SU-DHL-6 (cell line): ENCODE measurements at regions not wholly inside any gene's neighbourhood (a gene's known extent, or its start where the extent isn't known, plus 50 kb on each side); places are given as distances from the start of the nearest gene placed in this dataset.

ENCODE experiments used
- H2AFZ ChIP-seq: fragments of 200-600 bp; sonication (generic); 2 replicates; pipeline ENCODE4 v1.6.1; 2014; ENCODE audit warnings: low read depth, mild to moderate bottlenecking, moderate library complexity, mixed read lengths, antibody characterized with exemption, low read length; ENCODE audit not compliant: severe bottlenecking
- H3F3A ChIP-seq: fragments of 200-600 bp; shearing (Covaris generic); 2 replicates; pipeline ENCODE4 v1.6.0; 2016; ENCODE audit warnings: antibody characterized with exemption, mild to moderate bottlenecking; ENCODE audit not compliant: insufficient read depth
- H3K27ac ChIP-seq: fragments of 200-600 bp; sonication (generic); 2 replicates; pipeline ENCODE4 v1.5.1; 2016; ENCODE audit warnings: low read depth, mild to moderate bottlenecking, low read length, moderate library complexity, mixed read lengths
- H3K27me3 ChIP-seq: fragments of 200-600 bp; sonication (generic), shearing (Covaris generic); 2 replicates; pipeline ENCODE4 v1.6.0; 2014; ENCODE audit warnings: mild to moderate bottlenecking, low read length
- H3K36me3 ChIP-seq: fragments of 200-600 bp; sonication (generic); 2 replicates; pipeline ENCODE4 v1.6.1; 2014; ENCODE audit warnings: mild to moderate bottlenecking, low read length, mixed read lengths
- H3K4me2 ChIP-seq: fragments of 300-600, 200-600 bp; shearing (Covaris generic), sonication (generic); 2 replicates; pipeline ENCODE4 v1.6.0; 2014; ENCODE audit warnings: low read length, low read depth, mild to moderate bottlenecking; ENCODE audit not compliant: poor library complexity, severe bottlenecking
- H3K4me3 ChIP-seq: fragments of 200-600 bp; sonication (generic); 2 replicates; pipeline ENCODE4 v1.5.1; 2014; ENCODE audit warnings: antibody characterized with exemption, low read length, mild to moderate bottlenecking, mixed read lengths; ENCODE audit not compliant: insufficient read depth, poor library complexity, severe bottlenecking
- H3K79me2 ChIP-seq: fragments of 200-600 bp; sonication (generic); 2 replicates; pipeline ENCODE4 v1.6.1; 2014; ENCODE audit warnings: mild to moderate bottlenecking, low read length, moderate library complexity; ENCODE audit not compliant: insufficient read depth
- H3K9ac ChIP-seq: fragments of 200-600 bp; sonication (generic); 2 replicates; pipeline ENCODE4 v1.7.0; 2014; ENCODE audit warnings: mild to moderate bottlenecking, low read length
- H3K9me2 ChIP-seq: fragments of 200-600 bp; sonication (generic); replicated peaks from 2 replicates; pipeline ENCODE4 v1.6.1; 2014; ENCODE audit warnings: low read length; ENCODE audit not compliant: insufficient read depth
- H3K9me3 ChIP-seq: fragments of 200-600 bp; sonication (generic); 2 replicates; pipeline ENCODE4 v1.6.1; 2014; ENCODE audit warnings: low read length, mixed read lengths; ENCODE audit not compliant: insufficient read depth
- H4K20me1 ChIP-seq: fragments of 200-600 bp; sonication (generic); 2 replicates; pipeline ENCODE4 v1.6.1; 2014; ENCODE audit warnings: low read depth, mild to moderate bottlenecking, antibody characterized with exemption, low read length, moderate library complexity, mixed read lengths
- EZH2phosphoT487 ChIP-seq: fragments of 200-600 bp; sonication (generic), shearing (Covaris generic); conservative IDR thresholded peaks from 2 replicates; pipeline ENCODE4 v1.6.1; 2018; ENCODE audit warnings: mild to moderate bottlenecking, antibody characterized with exemption, low read length, moderate library complexity, mixed read lengths
- TF ChIP-seq, protein P1 (sequence below): fragments of 200-600 bp; sonication (generic); IDR thresholded peaks from one replicate; pipeline ENCODE4 v1.5.1; 2017; ENCODE audit warnings: antibody characterized with exemption, mild to moderate bottlenecking, low read length, moderate library complexity; ENCODE audit not compliant: insufficient read depth, poor library complexity, severe bottlenecking

DNA sequence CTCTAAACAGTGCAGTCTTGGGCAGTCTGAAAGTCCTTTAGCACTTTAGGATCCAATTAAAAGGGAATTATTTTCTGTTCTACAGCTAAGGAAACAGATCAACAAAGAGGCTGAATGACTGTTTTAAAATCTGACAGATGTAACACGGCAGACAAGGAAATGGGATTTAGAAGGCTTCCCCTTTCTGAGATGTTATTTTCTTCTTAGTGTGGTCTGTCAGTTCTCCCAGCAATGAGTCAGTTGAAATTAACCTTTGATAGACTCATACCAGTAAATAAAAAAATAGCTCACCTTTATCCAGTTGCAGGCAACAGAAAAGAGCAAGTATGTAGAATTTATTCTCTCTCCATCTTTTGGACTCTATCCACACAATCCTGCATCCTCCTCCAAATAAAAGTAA lies 98.1 kb downstream of the NEDD1 start:
- H3K36me3 ChIP-seq: no peaks in the 10 kb centered on the region
- no peaks in the 10 kb centered on the region for H3K79me2 ChIP-seq
- H3K4me2 ChIP-seq: no peak overlapping the region
- no peaks in the 10 kb centered on the region for H3F3A ChIP-seq
- no peaks in the 10 kb centered on the region for H4K20me1 ChIP-seq
- no peaks in the 10 kb centered on the region for H3K9me3 ChIP-seq
- H3K27me3 ChIP-seq: no peaks in the 10 kb centered on the region
- H3K27ac ChIP-seq: no peak overlapping the region
- H3K4me3 ChIP-seq: no peak overlapping the region
- H3K9me2 ChIP-seq: no peaks in the 10 kb centered on the region
- no peak overlapping the region for H2AFZ ChIP-seq
- TF ChIP-seq, protein P1, sequence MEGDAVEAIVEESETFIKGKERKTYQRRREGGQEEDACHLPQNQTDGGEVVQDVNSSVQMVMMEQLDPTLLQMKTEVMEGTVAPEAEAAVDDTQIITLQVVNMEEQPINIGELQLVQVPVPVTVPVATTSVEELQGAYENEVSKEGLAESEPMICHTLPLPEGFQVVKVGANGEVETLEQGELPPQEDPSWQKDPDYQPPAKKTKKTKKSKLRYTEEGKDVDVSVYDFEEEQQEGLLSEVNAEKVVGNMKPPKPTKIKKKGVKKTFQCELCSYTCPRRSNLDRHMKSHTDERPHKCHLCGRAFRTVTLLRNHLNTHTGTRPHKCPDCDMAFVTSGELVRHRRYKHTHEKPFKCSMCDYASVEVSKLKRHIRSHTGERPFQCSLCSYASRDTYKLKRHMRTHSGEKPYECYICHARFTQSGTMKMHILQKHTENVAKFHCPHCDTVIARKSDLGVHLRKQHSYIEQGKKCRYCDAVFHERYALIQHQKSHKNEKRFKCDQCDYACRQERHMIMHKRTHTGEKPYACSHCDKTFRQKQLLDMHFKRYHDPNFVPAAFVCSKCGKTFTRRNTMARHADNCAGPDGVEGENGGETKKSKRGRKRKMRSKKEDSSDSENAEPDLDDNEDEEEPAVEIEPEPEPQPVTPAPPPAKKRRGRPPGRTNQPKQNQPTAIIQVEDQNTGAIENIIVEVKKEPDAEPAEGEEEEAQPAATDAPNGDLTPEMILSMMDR: no peak
- TF ChIP-seq EZH2phosphoT487: no peak
- H3K9ac ChIP-seq: no peak overlapping the region

- Histone ChIP-seq H3K79me2 (no peaks in the 10 kb centered on the region), H3F3A (no peaks in the 10 kb centered on the region), H3K9me3 (no peaks in the 10 kb centered on the region), H3K4me3 (no peak overlapping the region), H3K27me3 (no peaks in the 10 kb centered on the region), H3K9ac (no peak overlapping the region), H2AFZ (no peak overlapping the region), H3K36me3 (no peaks in the 10 kb centered on the region), H4K20me1 (no peaks in the 10 kb centered on the region), H3K27ac (no peak overlapping the region), H3K4me2 (no peak overlapping the region), H3K9me2 (no peaks in the 10 kb centered on the region)
- TF ChIP-seq EZH2phosphoT487: no peak
- TF ChIP-seq, protein P1: no peak
Observed at GRCh38 chr12:97005646-97006045, 98.6 kb downstream of the NEDD1 start.

DNA sequence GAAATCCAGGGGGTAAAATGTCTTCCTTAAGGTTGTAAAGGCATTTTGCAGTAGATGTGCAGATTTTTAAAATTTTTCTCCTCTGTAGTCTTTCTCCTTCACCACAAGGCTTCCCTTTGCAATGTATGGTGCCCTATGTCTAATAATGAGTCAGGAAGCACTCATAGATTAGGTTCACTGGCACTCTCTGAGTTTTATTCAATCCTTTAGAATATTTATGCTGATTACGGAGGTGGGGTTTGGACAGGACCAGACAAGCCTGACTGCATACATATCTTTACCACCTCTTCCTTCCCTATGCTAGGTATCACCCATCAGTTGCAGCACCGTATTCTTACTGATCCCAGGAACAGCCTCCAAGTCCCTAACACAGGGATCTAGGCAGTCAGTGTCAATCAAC lies 99.5 kb downstream of the NEDD1 start:
- Histone ChIP-seq H3F3A (no peaks in the 10 kb centered on the region), H3K79me2 (no peaks in the 10 kb centered on the region), H3K9me3 (no peaks in the 10 kb centered on the region)

More for the DNA sequence above, 99.5 kb downstream of the NEDD1 start:
- no peaks in the 10 kb centered on the region for H3K27me3 ChIP-seq
- no peak overlapping the region for H2AFZ ChIP-seq
- no peak overlapping the region for H3K4me2 ChIP-seq
- H3K9me2 ChIP-seq: no peaks in the 10 kb centered on the region
- H3K4me3 ChIP-seq: no peak overlapping the region
- H3K27ac ChIP-seq: no peak overlapping the region
- TF ChIP-seq, protein P1: no peak
- no peak for TF ChIP-seq EZH2phosphoT487
- no peak overlapping the region for H3K9ac ChIP-seq
- H4K20me1 ChIP-seq: no peaks in the 10 kb centered on the region
- H3K36me3 ChIP-seq: no peaks in the 10 kb centered on the region
